NT2/D1 (cell line): ENCODE measurements at regions not wholly inside any gene's neighbourhood (a gene's known extent, or its start where the extent isn't known, plus 50 kb on each side); places are given as distances from the start of the nearest gene placed in this dataset.

ENCODE experiments used
- YY1 ChIP-seq: IDR thresholded peaks from 2 replicates; pipeline ENCODE4 v1.6.1; 2011; ENCODE audit not compliant: insufficient read length, insufficient read depth
- ZNF274 ChIP-seq: IDR thresholded peaks from 2 replicates; pipeline ENCODE4 v1.6.1; 2011; ENCODE audit warnings: mild to moderate bottlenecking, low read depth, low read length

DNA sequence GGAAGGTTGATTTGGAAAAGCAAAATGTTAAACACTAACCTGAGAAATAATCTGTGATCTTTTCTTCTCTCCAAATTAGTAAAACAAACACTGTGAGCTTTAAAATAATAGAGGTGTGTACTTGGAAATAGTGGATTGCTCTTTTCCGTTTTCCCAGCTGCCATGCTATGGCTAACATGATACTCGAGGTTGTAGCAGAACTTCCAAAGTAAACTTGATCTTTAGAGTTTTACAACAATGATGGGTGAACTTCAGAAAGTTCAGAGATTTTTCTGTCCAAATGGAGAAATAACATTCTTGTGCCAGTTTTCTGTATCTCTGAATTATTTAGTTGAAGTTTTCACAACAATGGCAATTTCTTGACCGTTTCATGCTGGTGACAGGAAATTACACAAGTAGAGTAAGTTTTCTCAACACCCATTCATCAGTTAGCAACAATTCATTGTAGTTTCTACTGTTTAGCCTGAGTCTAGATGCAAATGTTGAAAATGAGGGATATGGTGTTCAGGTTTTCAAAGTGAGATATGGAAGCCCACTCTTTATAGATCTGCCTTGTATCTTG lies 135.3 kb upstream of the CTAGE1 start:
- TF ChIP-seq YY1: no peak
- TF ChIP-seq ZNF274: no peak
